Breast epithelium (tissue), 3 donors: ENCODE measurements at regions not wholly inside any gene's neighbourhood (a gene's known extent, or its start where the extent isn't known, plus 50 kb on each side); places are given as distances from the start of the nearest gene placed in this dataset.

Experiments used
- CTCF ChIP-seq, 3 donors: fragments of 450-650 bp; IDR thresholded peaks; one replicate each; pipeline ENCODE4 v1.5.1; 2016 to 2017; ENCODE audit warnings: antibody characterized with exemption in 3 of 3, mild to moderate bottlenecking in 3 of 3, moderate library complexity in 3 of 3
- POLR2A ChIP-seq: fragments of 450-650 bp; IDR thresholded peaks from one replicate; pipeline ENCODE4 v1.6.1; 2016; ENCODE audit warnings: antibody characterized with exemption, mild to moderate bottlenecking, moderate library complexity
- POLR2AphosphoS5 ChIP-seq, 3 donors: sonication (generic); formaldehyde crosslinking; IDR thresholded peaks; one replicate each; pipeline ENCODE4 v1.6.1; 2017; ENCODE audit warnings: antibody characterized with exemption in 3 of 3

- no peak for TF ChIP-seq CTCF (IDR thresholded peaks at IDR 0.05)
- TF ChIP-seq POLR2A: no peak
- no peak for TF ChIP-seq POLR2AphosphoS5 (IDR thresholded peaks at IDR 0.05)
Measured at GRCh38 chr5:4929092-4929655, 211.0 kb upstream of the ADAMTS16 start.
